HG03378 (cell line): ENCODE measurements at regions not wholly inside any gene's neighbourhood (a gene's known extent, or its start where the extent isn't known, plus 50 kb on each side); places are given as distances from the start of the nearest gene placed in this dataset.

Experiments used
- ATAC-seq: cut with Tn5 transposase; IDR thresholded peaks from one replicate; pipeline ENCODE4 v1.9.1; 2021; ENCODE audit warnings: mild to moderate bottlenecking, moderate library complexity; ENCODE audit not compliant: unreplicated experiment

DNA sequence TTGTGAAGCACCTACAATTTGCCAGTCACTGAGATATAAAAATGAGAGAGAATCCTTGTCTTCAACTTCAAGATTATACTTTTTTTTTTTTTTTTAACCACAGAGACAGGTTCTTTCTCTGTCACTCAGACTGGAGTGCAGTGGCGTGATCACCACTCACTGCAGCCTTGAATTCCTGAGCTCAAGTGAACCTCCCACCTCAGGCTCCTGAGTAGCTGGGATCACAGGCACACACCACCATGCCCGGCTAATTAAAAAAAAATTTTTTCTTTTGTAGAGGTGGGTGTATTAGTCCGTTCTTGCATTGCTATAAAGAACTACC lies 51.6 kb upstream of the PMEPA1 start:
- ATAC-seq: no peak

DNA sequence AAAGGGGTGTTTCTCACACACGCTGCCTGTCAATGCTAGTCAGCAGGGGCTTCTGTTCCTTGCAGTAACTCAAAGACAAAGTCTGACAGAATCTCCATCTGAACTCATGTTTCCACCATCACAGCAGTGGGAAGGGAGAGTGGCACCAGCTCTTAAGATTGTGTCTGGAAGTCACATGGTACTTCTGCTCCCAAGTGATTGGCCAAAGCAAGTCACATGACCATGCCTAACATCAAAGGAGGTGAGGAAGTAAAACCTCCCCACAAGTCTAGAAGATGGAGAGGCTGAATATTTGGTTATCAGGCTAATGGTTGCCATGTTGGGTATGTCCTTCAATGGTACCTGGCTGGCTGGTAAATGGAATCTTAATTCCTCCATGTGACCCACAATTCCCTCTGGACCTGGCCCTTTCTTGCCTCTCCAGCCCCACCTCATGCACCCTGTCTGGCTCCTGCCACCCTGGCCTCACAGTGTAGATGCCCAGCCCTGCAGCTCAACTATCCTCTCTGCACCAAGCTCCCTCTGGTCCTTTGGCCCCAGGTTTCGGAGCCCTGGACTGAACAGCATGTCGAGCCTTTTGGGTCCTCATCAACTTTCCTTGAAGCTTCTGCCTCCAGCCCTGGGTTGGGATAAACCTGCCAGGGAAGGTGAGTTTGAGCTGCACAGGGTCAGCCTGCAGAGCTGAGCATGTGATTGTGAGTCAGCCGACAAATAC lies 51.0 kb upstream of the PMEPA1 start:
- ATAC-seq: no peak

DNA sequence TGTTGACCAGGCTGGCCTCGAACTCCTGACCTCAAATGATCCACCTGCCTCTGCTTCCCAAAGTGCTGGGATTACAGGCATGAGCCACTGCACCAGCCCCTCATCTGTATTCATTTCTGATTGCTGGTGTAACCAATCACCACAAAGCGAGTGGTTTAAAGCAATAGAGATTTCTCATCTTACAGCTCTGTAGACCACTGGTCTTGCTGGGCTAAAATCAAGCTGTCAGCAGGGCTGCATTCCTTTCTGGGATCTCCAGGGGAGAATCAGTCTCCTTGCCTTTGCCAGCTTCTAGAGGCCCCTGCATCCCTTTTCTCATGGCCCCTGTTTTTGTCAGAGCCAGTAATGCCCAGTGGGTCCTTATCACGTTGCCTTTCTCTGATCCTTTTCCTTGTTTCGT lies 49.9 kb upstream of the PMEPA1 start:
- ATAC-seq: no peak
